ENCODE measurements at regions not wholly inside any gene's neighbourhood (a gene's known extent, or its start where the extent isn't known, plus 50 kb on each side); places are given as distances from the start of the nearest gene placed in this dataset.

DNA sequence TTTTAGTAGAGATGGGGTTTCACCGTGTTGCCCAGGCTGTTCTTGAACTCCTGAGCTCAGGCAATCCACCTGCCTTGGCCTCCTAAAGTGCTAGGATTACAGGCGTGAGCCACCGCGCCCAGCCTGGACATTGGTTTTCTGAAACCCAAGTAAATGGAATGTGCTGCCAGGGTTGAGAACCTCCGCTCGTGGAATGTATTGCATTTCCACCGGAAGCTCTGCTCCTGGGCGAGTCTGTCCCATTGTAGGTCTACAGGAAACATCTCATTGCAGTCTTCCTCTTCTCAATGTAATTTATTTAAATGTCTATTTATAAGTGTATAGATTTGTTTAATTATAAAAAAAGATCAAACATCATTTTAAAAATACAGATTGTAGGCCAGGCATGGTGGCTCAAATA lies 57.4 kb upstream of the HAPSTR1 start:
- TF ChIP-seq, protein P1, sequence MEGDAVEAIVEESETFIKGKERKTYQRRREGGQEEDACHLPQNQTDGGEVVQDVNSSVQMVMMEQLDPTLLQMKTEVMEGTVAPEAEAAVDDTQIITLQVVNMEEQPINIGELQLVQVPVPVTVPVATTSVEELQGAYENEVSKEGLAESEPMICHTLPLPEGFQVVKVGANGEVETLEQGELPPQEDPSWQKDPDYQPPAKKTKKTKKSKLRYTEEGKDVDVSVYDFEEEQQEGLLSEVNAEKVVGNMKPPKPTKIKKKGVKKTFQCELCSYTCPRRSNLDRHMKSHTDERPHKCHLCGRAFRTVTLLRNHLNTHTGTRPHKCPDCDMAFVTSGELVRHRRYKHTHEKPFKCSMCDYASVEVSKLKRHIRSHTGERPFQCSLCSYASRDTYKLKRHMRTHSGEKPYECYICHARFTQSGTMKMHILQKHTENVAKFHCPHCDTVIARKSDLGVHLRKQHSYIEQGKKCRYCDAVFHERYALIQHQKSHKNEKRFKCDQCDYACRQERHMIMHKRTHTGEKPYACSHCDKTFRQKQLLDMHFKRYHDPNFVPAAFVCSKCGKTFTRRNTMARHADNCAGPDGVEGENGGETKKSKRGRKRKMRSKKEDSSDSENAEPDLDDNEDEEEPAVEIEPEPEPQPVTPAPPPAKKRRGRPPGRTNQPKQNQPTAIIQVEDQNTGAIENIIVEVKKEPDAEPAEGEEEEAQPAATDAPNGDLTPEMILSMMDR (IDR thresholded peaks at IDR 0.05): no peak
- TF ChIP-seq POLR2AphosphoS5 (IDR thresholded peaks at IDR 0.05; ENCODE audit: low read depth, low read length) (no peak), SIN3A (IDR thresholded peaks at IDR 0.05; ENCODE audit: borderline replicate concordance, insufficient read depth, low read depth, low read length) (no peak)

All from Panc1 (cell line).